HG02678 (cell line): ENCODE measurements at regions not wholly inside any gene's neighbourhood (a gene's known extent, or its start where the extent isn't known, plus 50 kb on each side); places are given as distances from the start of the nearest gene placed in this dataset.

ENCODE experiments used
- ATAC-seq: cut with Tn5 transposase; IDR thresholded peaks from one replicate; pipeline ENCODE4 v1.9.1; 2021; ENCODE audit warnings: mild to moderate bottlenecking, moderate library complexity; ENCODE audit not compliant: unreplicated experiment

GRCh38 chr3:5270666-5271371, 83.3 kb downstream of the EDEM1 start:
- no peak for ATAC-seq

GRCh38 chr3:5271372-5271683, 83.8 kb downstream of the EDEM1 start:
- ATAC-seq, result no peak

GRCh38 chr3:5272387-5272786, 84.9 kb downstream of the EDEM1 start:
- no peak for ATAC-seq

- ATAC-seq, result no peak
Observed at GRCh38 chr3:5274091-5274490, 86.6 kb downstream of the EDEM1 start.

GRCh38 chr3:5275529-5275928, 88.0 kb downstream of the EDEM1 start:
- ATAC-seq, result no peak

- ATAC-seq, result no peak
Observed at GRCh38 chr3:5276934-5277333, 89.4 kb downstream of the EDEM1 start.

GRCh38 chr3:5277612-5278236, 90.2 kb downstream of the EDEM1 start:
- no peak for ATAC-seq

GRCh38 chr3:5278666-5279065, 91.2 kb downstream of the EDEM1 start:
- ATAC-seq, result no peak

GRCh38 chr3:5282703-5283102, 95.2 kb downstream of the EDEM1 start:
- no peak for ATAC-seq

- no peak for ATAC-seq
Observed at GRCh38 chr3:5285439-5285838, 97.9 kb downstream of the EDEM1 start.

- ATAC-seq, result no peak
Observed at GRCh38 chr3:5290915-5291314, 103.4 kb downstream of the EDEM1 start.

GRCh38 chr3:5292512-5292911, 105.0 kb downstream of the EDEM1 start:
- ATAC-seq, result no peak

- ATAC-seq, result no peak
Observed at GRCh38 chr3:5293207-5293606, 105.7 kb downstream of the EDEM1 start.

- no peak for ATAC-seq
Observed at GRCh38 chr3:5294356-5294755, 106.8 kb downstream of the EDEM1 start.

- no peak for ATAC-seq
Observed at GRCh38 chr3:5295191-5295690, 107.7 kb downstream of the EDEM1 start.

- ATAC-seq, result no peak
Observed at GRCh38 chr3:5296362-5296761, 108.9 kb downstream of the EDEM1 start.

- ATAC-seq, result no peak
Observed at GRCh38 chr3:5297895-5298294, 110.4 kb downstream of the EDEM1 start.

- ATAC-seq, result peak; percentile 98
Observed at GRCh38 chr3:5298453-5298852, 110.9 kb downstream of the EDEM1 start.

- ATAC-seq, result no peak
Observed at GRCh38 chr3:5299161-5299560, 111.7 kb downstream of the EDEM1 start.

GRCh38 chr3:5300638-5301037, 113.1 kb downstream of the EDEM1 start:
- no peak for ATAC-seq

- ATAC-seq, result no peak
Observed at GRCh38 chr3:5301651-5302297, 114.3 kb downstream of the EDEM1 start.

GRCh38 chr3:5302661-5303060, 115.2 kb downstream of the EDEM1 start:
- no peak for ATAC-seq
